ENCODE measurements at regions not wholly inside any gene's neighbourhood (a gene's known extent, or its start where the extent isn't known, plus 50 kb on each side); places are given as distances from the start of the nearest gene placed in this dataset.

DNA sequence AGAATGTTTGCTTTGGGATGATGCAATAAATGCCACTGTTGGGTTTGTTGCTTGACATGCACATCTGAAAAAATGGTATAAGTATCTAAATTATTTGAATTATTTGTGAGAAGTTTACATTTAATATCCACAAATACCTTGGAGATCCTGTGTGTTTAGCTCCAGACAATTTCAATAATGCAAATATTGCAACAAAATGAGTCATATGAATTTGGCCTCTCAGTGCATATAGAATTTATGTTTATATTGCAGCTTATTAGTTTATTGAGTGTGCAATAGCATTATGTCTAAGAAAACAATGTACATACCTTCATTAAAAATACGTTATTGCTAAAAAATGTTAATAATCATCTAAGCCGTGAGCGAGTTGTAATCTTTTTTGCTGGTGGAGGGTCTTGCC is 153.3 kb downstream of the FSCB start:
- no peak for TF ChIP-seq RCOR1 (IDR thresholded peaks at IDR 0.05; ENCODE audit: low read depth, low read length)
- TF ChIP-seq POLR2A (IDR thresholded peaks at IDR 0.05; ENCODE audit: low read length) = no peak
- TF ChIP-seq, protein P1, sequence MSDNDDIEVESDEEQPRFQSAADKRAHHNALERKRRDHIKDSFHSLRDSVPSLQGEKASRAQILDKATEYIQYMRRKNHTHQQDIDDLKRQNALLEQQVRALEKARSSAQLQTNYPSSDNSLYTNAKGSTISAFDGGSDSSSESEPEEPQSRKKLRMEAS (IDR thresholded peaks at IDR 0.05) = no peak
- no peak for TF ChIP-seq CBX8 (IDR thresholded peaks at IDR 0.05)
- no peak for TF ChIP-seq CHD2 (IDR thresholded peaks at IDR 0.05; ENCODE audit: low read length, partially characterized antibody)
- TF ChIP-seq, protein P2, sequence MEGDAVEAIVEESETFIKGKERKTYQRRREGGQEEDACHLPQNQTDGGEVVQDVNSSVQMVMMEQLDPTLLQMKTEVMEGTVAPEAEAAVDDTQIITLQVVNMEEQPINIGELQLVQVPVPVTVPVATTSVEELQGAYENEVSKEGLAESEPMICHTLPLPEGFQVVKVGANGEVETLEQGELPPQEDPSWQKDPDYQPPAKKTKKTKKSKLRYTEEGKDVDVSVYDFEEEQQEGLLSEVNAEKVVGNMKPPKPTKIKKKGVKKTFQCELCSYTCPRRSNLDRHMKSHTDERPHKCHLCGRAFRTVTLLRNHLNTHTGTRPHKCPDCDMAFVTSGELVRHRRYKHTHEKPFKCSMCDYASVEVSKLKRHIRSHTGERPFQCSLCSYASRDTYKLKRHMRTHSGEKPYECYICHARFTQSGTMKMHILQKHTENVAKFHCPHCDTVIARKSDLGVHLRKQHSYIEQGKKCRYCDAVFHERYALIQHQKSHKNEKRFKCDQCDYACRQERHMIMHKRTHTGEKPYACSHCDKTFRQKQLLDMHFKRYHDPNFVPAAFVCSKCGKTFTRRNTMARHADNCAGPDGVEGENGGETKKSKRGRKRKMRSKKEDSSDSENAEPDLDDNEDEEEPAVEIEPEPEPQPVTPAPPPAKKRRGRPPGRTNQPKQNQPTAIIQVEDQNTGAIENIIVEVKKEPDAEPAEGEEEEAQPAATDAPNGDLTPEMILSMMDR (IDR thresholded peaks at IDR 0.05) = no peak
- TF ChIP-seq JUNB (IDR thresholded peaks at IDR 0.05) = no peak
- TF ChIP-seq, protein P3, sequence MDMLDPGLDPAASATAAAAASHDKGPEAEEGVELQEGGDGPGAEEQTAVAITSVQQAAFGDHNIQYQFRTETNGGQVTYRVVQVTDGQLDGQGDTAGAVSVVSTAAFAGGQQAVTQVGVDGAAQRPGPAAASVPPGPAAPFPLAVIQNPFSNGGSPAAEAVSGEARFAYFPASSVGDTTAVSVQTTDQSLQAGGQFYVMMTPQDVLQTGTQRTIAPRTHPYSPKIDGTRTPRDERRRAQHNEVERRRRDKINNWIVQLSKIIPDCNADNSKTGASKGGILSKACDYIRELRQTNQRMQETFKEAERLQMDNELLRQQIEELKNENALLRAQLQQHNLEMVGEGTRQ (IDR thresholded peaks at IDR 0.05) = no peak
- TF ChIP-seq, protein P4, sequence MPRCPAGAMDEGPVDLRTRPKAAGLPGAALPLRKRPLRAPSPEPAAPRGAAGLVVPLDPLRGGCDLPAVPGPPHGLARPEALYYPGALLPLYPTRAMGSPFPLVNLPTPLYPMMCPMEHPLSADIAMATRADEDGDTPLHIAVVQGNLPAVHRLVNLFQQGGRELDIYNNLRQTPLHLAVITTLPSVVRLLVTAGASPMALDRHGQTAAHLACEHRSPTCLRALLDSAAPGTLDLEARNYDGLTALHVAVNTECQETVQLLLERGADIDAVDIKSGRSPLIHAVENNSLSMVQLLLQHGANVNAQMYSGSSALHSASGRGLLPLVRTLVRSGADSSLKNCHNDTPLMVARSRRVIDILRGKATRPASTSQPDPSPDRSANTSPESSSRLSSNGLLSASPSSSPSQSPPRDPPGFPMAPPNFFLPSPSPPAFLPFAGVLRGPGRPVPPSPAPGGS (IDR thresholded peaks at IDR 0.05) = no peak
- TF ChIP-seq HEYL (CRISPR knock-in tag; IDR thresholded peaks at IDR 0.05) = no peak
- TF ChIP-seq EP300 (IDR thresholded peaks at IDR 0.05) = no peak
- TF ChIP-seq ZC3H11A (IDR thresholded peaks at IDR 0.05) = no peak
